BJ (cell line): ENCODE measurements at regions not wholly inside any gene's neighbourhood (a gene's known extent, or its start where the extent isn't known, plus 50 kb on each side); places are given as distances from the start of the nearest gene placed in this dataset.

ENCODE experiments used
- CTCF ChIA-PET: fragments of 350-600 bp; formaldehyde crosslinking; extraction: SDS; loops from one replicate; lab custom pipeline; 2021; ENCODE audit warnings: antibody characterized with exemption, inconsistent platforms; lab: Yijun Ruan, JAX
- POLR2A ChIA-PET: fragments of 300-600 bp; sonication (Branson Sonifier 250); formaldehyde crosslinking; extraction: SDS; loops from one replicate; lab custom pipeline; 2021; ENCODE audit warnings: antibody characterized with exemption; lab: Charles Lee
- DNase-seq: peaks from one replicate; pipeline ENCODE4 v3.0.0-alpha.2; 2011; ENCODE audit warnings: low read depth
- H3K27me3 ChIP-seq: 2 replicates; pipeline ENCODE4 v1.6.0; 2011; ENCODE audit warnings: low read length; ENCODE audit not compliant: control insufficient read depth, insufficient read depth
- H3K36me3 ChIP-seq: 2 replicates; pipeline ENCODE4 v1.5.1; 2011; ENCODE audit warnings: low read length; ENCODE audit not compliant: control insufficient read depth, insufficient read depth
- H3K4me3 ChIP-seq: 2 replicates; pipeline ENCODE4 v1.5.1; 2011; ENCODE audit warnings: low read depth, mild to moderate bottlenecking, control low read depth, low read length
- CTCF ChIP-seq: IDR thresholded peaks from 2 replicates; pipeline ENCODE4 v1.5.1; 2011; ENCODE audit warnings: low read depth, mild to moderate bottlenecking, control low read depth, inconsistent platforms, low read length, moderate library complexity; ENCODE audit not compliant: insufficient read depth

- DNase-seq: no peak
- ChIA-PET CTCF (no interaction called here), POLR2A (no interaction called here)
- H3K36me3 ChIP-seq: no peaks in the 10 kb centered on the region
- no peak overlapping the region for H3K4me3 ChIP-seq
- no peaks in the 10 kb centered on the region for H3K27me3 ChIP-seq
- TF ChIP-seq CTCF: no peak
These were observed 820.2 kb downstream of the TRIB2 start for GRCh38 chr2:13536941-13537340.

- no peak for TF ChIP-seq CTCF
- POLR2A ChIA-PET: no interaction called here
- DNase-seq: no peak
- Histone ChIP-seq H3K36me3 (no peaks in the 10 kb centered on the region), H3K27me3 (no peaks in the 10 kb centered on the region), H3K4me3 (no peak overlapping the region)
- CTCF ChIA-PET: no interaction called here
These were observed 821.1 kb downstream of the TRIB2 start for GRCh38 chr2:13537771-13538349.

- DNase-seq: no peak
- no peaks in the 10 kb centered on the region for H3K36me3 ChIP-seq
- POLR2A ChIA-PET: no interaction called here
- CTCF ChIA-PET: no interaction called here
- no peak overlapping the region for H3K4me3 ChIP-seq
- H3K27me3 ChIP-seq: no peaks in the 10 kb centered on the region
- TF ChIP-seq CTCF: no peak
These were observed 822.6 kb downstream of the TRIB2 start for GRCh38 chr2:13539296-13539695.

GRCh38 chr2:13542061-13542460 lies 825.3 kb downstream of the TRIB2 start:
- H3K36me3 ChIP-seq: no peaks in the 10 kb centered on the region
- H3K4me3 ChIP-seq: no peak overlapping the region
- DNase-seq: no peak
- ChIA-PET POLR2A (no interaction called here), CTCF (no interaction called here)
- TF ChIP-seq CTCF: no peak
- no peaks in the 10 kb centered on the region for H3K27me3 ChIP-seq

GRCh38 chr2:13542642-13543041 lies 825.9 kb downstream of the TRIB2 start:
- ChIA-PET POLR2A (no interaction called here), CTCF (no interaction called here)
- H3K36me3 ChIP-seq: no peaks in the 10 kb centered on the region
- no peak for DNase-seq
- TF ChIP-seq CTCF: no peak
- no peak overlapping the region for H3K4me3 ChIP-seq
- no peaks in the 10 kb centered on the region for H3K27me3 ChIP-seq
